HepG2 (cell line): ENCODE measurements at regions not wholly inside any gene's neighbourhood (a gene's known extent, or its start where the extent isn't known, plus 50 kb on each side); places are given as distances from the start of the nearest gene placed in this dataset.

Experiments used
- BCL6 ChIP-seq: IDR thresholded peaks from 2 replicates; pipeline ENCODE4 v1.6.1; 2016; ENCODE audit warnings: missing genetic modification reagents, missing compliant biosample characterization
- CEBPG ChIP-seq: IDR thresholded peaks from 2 replicates; pipeline ENCODE4 v1.6.1; 2016
- ETV5 ChIP-seq: IDR thresholded peaks from 2 replicates; pipeline ENCODE4 v1.6.1; 2018; ENCODE audit warnings: missing biosample characterization, missing genetic modification reagents, inconsistent platforms, borderline replicate concordance
- GABPA ChIP-seq, 2 experiments: IDR thresholded peaks; 2 replicates each; pipeline ENCODE4 v1.6.1; 2011 to 2016; ENCODE audit warnings: low read depth in 2 of 2, low read length in 1 of 2, missing biosample characterization in 1 of 2, missing genetic modification characterization in 1 of 2
- KMT2B ChIP-seq: IDR thresholded peaks from 2 replicates; pipeline ENCODE4 v1.6.1; 2016; ENCODE audit warnings: missing genetic modification reagents, missing compliant biosample characterization
- MAFG ChIP-seq: sonication (generic); formaldehyde crosslinking; IDR thresholded peaks from 2 replicates; pipeline ENCODE4 v1.5.1; 2020; ENCODE audit warnings: mild to moderate bottlenecking, missing genetic modification reagents
- NR2F2 ChIP-seq: IDR thresholded peaks from 2 replicates; pipeline ENCODE4 v1.6.1; 2012; ENCODE audit warnings: low read depth, inconsistent platforms, borderline replicate concordance
- POLR2AphosphoS2 ChIP-seq: IDR thresholded peaks from 2 replicates; pipeline ENCODE4 v1.6.1; 2011; ENCODE audit warnings: low read depth, low read length, improper control_type of control experiment
- POLR2G ChIP-seq: fragments of 200-400 bp; formaldehyde crosslinking; IDR thresholded peaks from 2 replicates; pipeline ENCODE4 v1.6.1; 2018; ENCODE audit warnings: mild to moderate bottlenecking, low read depth, low read length, moderate library complexity
- REPIN1 ChIP-seq: sonication (generic); formaldehyde crosslinking; IDR thresholded peaks from 2 replicates; pipeline ENCODE4 v1.8.0; 2022; ENCODE audit warnings: missing genetic modification reagents, low read depth, mild to moderate bottlenecking, borderline replicate concordance
- SKI ChIP-seq: fragments of 450-650 bp; IDR thresholded peaks from one replicate; pipeline ENCODE4 v1.6.1; 2018; ENCODE audit warnings: mild to moderate bottlenecking; ENCODE audit not compliant: partially characterized antibody
- SMAD1 ChIP-seq: sonication (generic); formaldehyde crosslinking; IDR thresholded peaks from 2 replicates; pipeline ENCODE4 v1.4.0; 2020; ENCODE audit warnings: missing genetic modification reagents, low read depth, mild to moderate bottlenecking, borderline replicate concordance
- SMC3 ChIP-seq: IDR thresholded peaks from 2 replicates; pipeline ENCODE4 v1.6.1; 2011; ENCODE audit warnings: low read length, improper control_type of control experiment
- SRY ChIP-seq: sonication (generic); formaldehyde crosslinking; IDR thresholded peaks from 2 replicates; pipeline ENCODE4 v1.8.0; 2022; ENCODE audit warnings: mild to moderate bottlenecking, missing genetic modification reagents
- TAF1 ChIP-seq: sonication (generic); formaldehyde crosslinking; IDR thresholded peaks from 2 replicates; pipeline ENCODE4 v1.4.0; 2020; ENCODE audit warnings: missing genetic modification reagents
- TARDBP ChIP-seq: sonication (generic); formaldehyde crosslinking; IDR thresholded peaks from 2 replicates; pipeline ENCODE4 v1.8.0; 2022; ENCODE audit warnings: mild to moderate bottlenecking, missing genetic modification reagents
- ZBTB20 ChIP-seq: sonication (generic); formaldehyde crosslinking; IDR thresholded peaks from 2 replicates; pipeline ENCODE4 v1.8.1; 2023; ENCODE audit warnings: missing genetic modification reagents, low read depth, mild to moderate bottlenecking, borderline replicate concordance
- ZBTB7A ChIP-seq: sonication (generic); formaldehyde crosslinking; IDR thresholded peaks from 2 replicates; pipeline ENCODE4 v1.8.0; 2022; ENCODE audit warnings: mild to moderate bottlenecking, missing genetic modification reagents
- ZFAT ChIP-seq: sonication (generic); formaldehyde crosslinking; conservative IDR thresholded peaks from 2 replicates; pipeline ENCODE4 v1.8.1; 2023; ENCODE audit warnings: missing genetic modification reagents, inconsistent platforms
- ZNF558 ChIP-seq: sonication (generic); formaldehyde crosslinking; IDR thresholded peaks from 2 replicates; pipeline ENCODE4 v1.9.0; 2022; ENCODE audit warnings: mild to moderate bottlenecking, missing genetic modification reagents, borderline replicate concordance
- ZNF777 ChIP-seq: sonication (generic); formaldehyde crosslinking; IDR thresholded peaks from 2 replicates; pipeline ENCODE4 v1.4.0; 2020; ENCODE audit warnings: missing genetic modification reagents
- TF ChIP-seq, protein P1 (sequence below): sonication (generic); IDR thresholded peaks from 2 replicates; pipeline ENCODE4 v1.6.1; 2016; ENCODE audit warnings: low read depth, borderline replicate concordance
- TF ChIP-seq, protein P2 (sequence below): sonication (generic); formaldehyde crosslinking; IDR thresholded peaks from 2 replicates; pipeline ENCODE4 v1.5.1; 2020; ENCODE audit warnings: missing genetic modification reagents, mild to moderate bottlenecking, borderline replicate concordance
- TF ChIP-seq, protein P3 (sequence below): sonication (generic); formaldehyde crosslinking; IDR thresholded peaks from 2 replicates; pipeline ENCODE4 v1.4.0; 2020; ENCODE audit warnings: missing genetic modification reagents, borderline replicate concordance
- TF ChIP-seq, protein P4 (sequence below): IDR thresholded peaks from 2 replicates; pipeline ENCODE4 v1.6.1; 2016; ENCODE audit warnings: low read depth, borderline replicate concordance

DNA sequence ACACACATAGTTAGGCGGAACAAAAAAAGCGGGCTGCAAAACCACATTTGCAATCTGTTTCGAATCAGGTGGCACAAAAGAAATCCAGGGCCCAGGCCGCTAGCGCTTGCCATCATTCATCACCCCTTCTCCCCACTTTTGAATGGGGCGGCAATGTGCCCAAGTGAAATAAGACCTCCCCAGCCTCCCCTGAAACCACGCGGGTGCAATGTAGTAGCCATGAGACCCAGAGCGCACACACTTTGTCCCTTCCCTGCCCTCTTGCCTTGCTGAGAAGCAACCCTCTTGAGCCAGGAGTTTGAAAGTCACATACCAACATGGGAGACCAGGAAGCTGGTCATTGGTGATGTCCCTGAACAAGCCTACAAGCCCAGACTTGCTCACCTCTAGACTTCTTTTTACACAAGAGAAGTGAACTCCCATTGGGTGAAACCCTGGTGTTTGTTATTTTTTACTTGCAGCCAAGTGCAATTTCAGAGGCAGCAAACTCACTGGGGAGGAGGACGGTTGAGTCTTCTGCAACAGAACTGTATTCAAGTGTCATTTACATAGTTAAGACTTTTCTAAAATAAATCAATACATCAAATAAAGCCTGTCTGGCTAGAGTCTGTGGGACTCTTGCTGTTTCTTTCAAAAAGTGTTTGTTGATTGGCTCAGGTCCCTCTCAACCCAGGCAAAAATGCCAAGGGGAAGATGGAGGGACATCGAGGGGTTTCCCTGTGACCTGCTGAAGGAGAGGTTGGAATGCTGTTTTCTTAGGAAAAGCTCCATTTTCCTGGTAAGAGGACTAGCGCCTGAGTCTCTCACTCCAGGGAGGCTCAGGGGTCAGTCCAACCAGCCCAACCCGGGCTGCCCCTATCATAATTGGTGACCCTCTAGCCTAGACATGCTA, 138.1 kb upstream of the PTPN1 start (continued):
- TF ChIP-seq, protein P1, sequence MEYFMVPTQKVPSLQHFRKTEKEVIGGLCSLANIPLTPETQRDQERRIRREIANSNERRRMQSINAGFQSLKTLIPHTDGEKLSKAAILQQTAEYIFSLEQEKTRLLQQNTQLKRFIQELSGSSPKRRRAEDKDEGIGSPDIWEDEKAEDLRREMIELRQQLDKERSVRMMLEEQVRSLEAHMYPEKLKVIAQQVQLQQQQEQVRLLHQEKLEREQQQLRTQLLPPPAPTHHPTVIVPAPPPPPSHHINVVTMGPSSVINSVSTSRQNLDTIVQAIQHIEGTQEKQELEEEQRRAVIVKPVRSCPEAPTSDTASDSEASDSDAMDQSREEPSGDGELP: no peak
- TF ChIP-seq POLR2AphosphoS2: no peak
- TF ChIP-seq, protein P2, sequence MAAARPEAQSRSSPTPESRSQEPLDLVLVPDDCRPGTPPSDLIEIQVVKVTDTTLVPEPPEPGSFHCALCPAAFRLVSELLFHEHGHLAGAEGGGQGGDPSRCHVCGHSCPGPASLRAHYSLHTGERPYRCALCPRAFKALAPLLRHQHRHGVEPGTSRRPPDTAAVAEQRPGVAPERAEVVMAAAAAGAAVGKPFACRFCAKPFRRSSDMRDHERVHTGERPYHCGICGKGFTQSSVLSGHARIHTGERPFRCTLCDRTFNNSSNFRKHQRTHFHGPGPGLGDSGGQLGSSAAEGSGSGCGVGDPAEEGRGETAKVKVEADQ: no peak
- TF ChIP-seq ETV5 (CRISPR knock-in tag): no peak
- TF ChIP-seq ZNF558 (CRISPR knock-in tag): no peak
- TF ChIP-seq SMC3: no peak
- TF ChIP-seq SRY (CRISPR knock-in tag): no peak
- TF ChIP-seq ZBTB20: no peak
- TF ChIP-seq, protein P3, sequence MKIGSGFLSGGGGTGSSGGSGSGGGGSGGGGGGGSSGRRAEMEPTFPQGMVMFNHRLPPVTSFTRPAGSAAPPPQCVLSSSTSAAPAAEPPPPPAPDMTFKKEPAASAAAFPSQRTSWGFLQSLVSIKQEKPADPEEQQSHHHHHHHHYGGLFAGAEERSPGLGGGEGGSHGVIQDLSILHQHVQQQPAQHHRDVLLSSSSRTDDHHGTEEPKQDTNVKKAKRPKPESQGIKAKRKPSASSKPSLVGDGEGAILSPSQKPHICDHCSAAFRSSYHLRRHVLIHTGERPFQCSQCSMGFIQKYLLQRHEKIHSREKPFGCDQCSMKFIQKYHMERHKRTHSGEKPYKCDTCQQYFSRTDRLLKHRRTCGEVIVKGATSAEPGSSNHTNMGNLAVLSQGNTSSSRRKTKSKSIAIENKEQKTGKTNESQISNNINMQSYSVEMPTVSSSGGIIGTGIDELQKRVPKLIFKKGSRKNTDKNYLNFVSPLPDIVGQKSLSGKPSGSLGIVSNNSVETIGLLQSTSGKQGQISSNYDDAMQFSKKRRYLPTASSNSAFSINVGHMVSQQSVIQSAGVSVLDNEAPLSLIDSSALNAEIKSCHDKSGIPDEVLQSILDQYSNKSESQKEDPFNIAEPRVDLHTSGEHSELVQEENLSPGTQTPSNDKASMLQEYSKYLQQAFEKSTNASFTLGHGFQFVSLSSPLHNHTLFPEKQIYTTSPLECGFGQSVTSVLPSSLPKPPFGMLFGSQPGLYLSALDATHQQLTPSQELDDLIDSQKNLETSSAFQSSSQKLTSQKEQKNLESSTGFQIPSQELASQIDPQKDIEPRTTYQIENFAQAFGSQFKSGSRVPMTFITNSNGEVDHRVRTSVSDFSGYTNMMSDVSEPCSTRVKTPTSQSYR (CRISPR knock-in tag): no peak
- no peak for TF ChIP-seq ZFAT
- peak; percentile 37; the same call in 1 of the 2 replicates for TF ChIP-seq POLR2G
- TF ChIP-seq BCL6: peak; percentile 14; the same call in 1 of the 2 replicates
- TF ChIP-seq, protein P4, sequence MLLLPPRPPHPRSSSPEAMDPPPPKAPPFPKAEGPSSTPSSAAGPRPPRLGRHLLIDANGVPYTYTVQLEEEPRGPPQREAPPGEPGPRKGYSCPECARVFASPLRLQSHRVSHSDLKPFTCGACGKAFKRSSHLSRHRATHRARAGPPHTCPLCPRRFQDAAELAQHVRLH: no peak
- TF ChIP-seq CEBPG (CRISPR knock-in tag): no peak
- TF ChIP-seq KMT2B (CRISPR knock-in tag): no peak
- no peak for TF ChIP-seq GABPA (IDR thresholded peaks at IDR 0.05; ENCODE audit: low read depth, low read length)
- no peak for TF ChIP-seq GABPA (CRISPR knock-in tag; IDR thresholded peaks at IDR 0.05; ENCODE audit: low read depth)
- peak; percentile 14; the same call in 1 of the 2 replicates for TF ChIP-seq NR2F2
- no peak for TF ChIP-seq SKI
- TF ChIP-seq MAFG (CRISPR knock-in tag): no peak
- no peak for TF ChIP-seq ZNF777
- TF ChIP-seq SMAD1 (CRISPR knock-in tag): no peak
- no peak for TF ChIP-seq REPIN1 (CRISPR knock-in tag)
- no peak for TF ChIP-seq TARDBP (CRISPR knock-in tag)
- no peak for TF ChIP-seq ZBTB7A
- no peak for TF ChIP-seq TAF1
